ENCODE measurements at regions not wholly inside any gene's neighbourhood (a gene's known extent, or its start where the extent isn't known, plus 50 kb on each side); places are given as distances from the start of the nearest gene placed in this dataset.
A peak's percentile ranks its signal among the peaks of the same experiment; 100 is the strongest.

GRCh38 chrY:7821295-7822035 lies 909.9 kb upstream of the AMELY start:
- no peak overlapping the region for H3K4me3 ChIP-seq (ENCODE audit: low read depth, low read length, poor library complexity, severe bottlenecking)
- H3K79me2 ChIP-seq (ENCODE audit: insufficient read depth, low read length): no peaks in the 10 kb centered on the region
- H3K27me3 ChIP-seq (ENCODE audit: insufficient read depth, low read length): no peaks in the 10 kb centered on the region
- no peak overlapping the region for H3K4me2 ChIP-seq (ENCODE audit: low read length)
- no peaks in the 10 kb centered on the region for H3K9me2 ChIP-seq (ENCODE audit: low read depth, low read length)
- no peaks in the 10 kb centered on the region for H4K20me1 ChIP-seq (ENCODE audit: insufficient read depth, low read length)
- no peak for TF ChIP-seq EZH2 (IDR thresholded peaks at IDR 0.05; ENCODE audit: borderline replicate concordance, low read length)
- no peak for TF ChIP-seq CTCF (IDR thresholded peaks at IDR 0.05; ENCODE audit: low read length)
- H3K36me3 ChIP-seq (ENCODE audit: insufficient read depth, low read length): no peaks in the 10 kb centered on the region
- H3K9ac ChIP-seq (ENCODE audit: low read length): no peak overlapping the region
- no peaks in the 10 kb centered on the region for H3K9me3 ChIP-seq (ENCODE audit: low read length)
- H3K4me1 ChIP-seq (ENCODE audit: insufficient read depth, low read length, severe bottlenecking): peaks cover 9% of the 10 kb centered on the region
- no peak overlapping the region for H2AFZ ChIP-seq (ENCODE audit: low read length)
- H3K27ac ChIP-seq (ENCODE audit: low read depth, low read length, poor library complexity, severe bottlenecking): no peak overlapping the region
- H3F3A ChIP-seq (ENCODE audit: insufficient read depth, low read length): no peaks in the 10 kb centered on the region

- Histone ChIP-seq H3K36me3 (ENCODE audit: insufficient read depth, low read length) (no peaks in the 10 kb centered on the region), H3K4me3 (ENCODE audit: low read depth, low read length, poor library complexity, severe bottlenecking) (no peak overlapping the region), H3K79me2 (ENCODE audit: insufficient read depth, low read length) (no peaks in the 10 kb centered on the region), H3K9ac (ENCODE audit: low read length) (no peak overlapping the region), H3K9me3 (ENCODE audit: low read length) (no peaks in the 10 kb centered on the region), H3K27me3 (ENCODE audit: insufficient read depth, low read length) (no peaks in the 10 kb centered on the region), H3K4me2 (ENCODE audit: low read length) (no peak overlapping the region), H2AFZ (ENCODE audit: low read length) (no peak overlapping the region), H3K4me1 (ENCODE audit: insufficient read depth, low read length, severe bottlenecking) (peaks cover 9% of the 10 kb centered on the region), H3K27ac (ENCODE audit: low read depth, low read length, poor library complexity, severe bottlenecking) (no peak overlapping the region), H3F3A (ENCODE audit: insufficient read depth, low read length) (no peaks in the 10 kb centered on the region), H3K9me2 (ENCODE audit: low read depth, low read length) (no peaks in the 10 kb centered on the region), H4K20me1 (ENCODE audit: insufficient read depth, low read length) (no peaks in the 10 kb centered on the region)
- no peak for TF ChIP-seq EZH2 (IDR thresholded peaks at IDR 0.05; ENCODE audit: borderline replicate concordance, low read length)
- TF ChIP-seq CTCF (IDR thresholded peaks at IDR 0.05; ENCODE audit: low read length): peak; percentile 74
Observed at GRCh38 chrY:7818924-7819323, 907.4 kb upstream of the AMELY start.

- no peak overlapping the region for H2AFZ ChIP-seq (ENCODE audit: low read length)
- TF ChIP-seq EZH2 (IDR thresholded peaks at IDR 0.05; ENCODE audit: borderline replicate concordance, low read length) (no peak), CTCF (IDR thresholded peaks at IDR 0.05; ENCODE audit: low read length) (no peak)
- H3F3A ChIP-seq (ENCODE audit: insufficient read depth, low read length): no peaks in the 10 kb centered on the region
- H3K27me3 ChIP-seq (ENCODE audit: insufficient read depth, low read length): no peaks in the 10 kb centered on the region
- H3K9ac ChIP-seq (ENCODE audit: low read length): no peak overlapping the region
- no peak overlapping the region for H3K27ac ChIP-seq (ENCODE audit: low read depth, low read length, poor library complexity, severe bottlenecking)
- no peak overlapping the region for H3K4me2 ChIP-seq (ENCODE audit: low read length)
- no peaks in the 10 kb centered on the region for H3K79me2 ChIP-seq (ENCODE audit: insufficient read depth, low read length)
- H3K36me3 ChIP-seq (ENCODE audit: insufficient read depth, low read length): no peaks in the 10 kb centered on the region
- H3K9me2 ChIP-seq (ENCODE audit: low read depth, low read length): no peaks in the 10 kb centered on the region
- H3K9me3 ChIP-seq (ENCODE audit: low read length): no peaks in the 10 kb centered on the region
- H3K4me1 ChIP-seq (ENCODE audit: insufficient read depth, low read length, severe bottlenecking): peaks cover 12% of the 10 kb centered on the region
- H3K4me3 ChIP-seq (ENCODE audit: low read depth, low read length, poor library complexity, severe bottlenecking): no peak overlapping the region
- H4K20me1 ChIP-seq (ENCODE audit: insufficient read depth, low read length): no peaks in the 10 kb centered on the region
Observed at GRCh38 chrY:7816567-7816966, 905.0 kb upstream of the AMELY start.
